ENCODE measurements at regions not wholly inside any gene's neighbourhood (a gene's known extent, or its start where the extent isn't known, plus 50 kb on each side); places are given as distances from the start of the nearest gene placed in this dataset.

DNA sequence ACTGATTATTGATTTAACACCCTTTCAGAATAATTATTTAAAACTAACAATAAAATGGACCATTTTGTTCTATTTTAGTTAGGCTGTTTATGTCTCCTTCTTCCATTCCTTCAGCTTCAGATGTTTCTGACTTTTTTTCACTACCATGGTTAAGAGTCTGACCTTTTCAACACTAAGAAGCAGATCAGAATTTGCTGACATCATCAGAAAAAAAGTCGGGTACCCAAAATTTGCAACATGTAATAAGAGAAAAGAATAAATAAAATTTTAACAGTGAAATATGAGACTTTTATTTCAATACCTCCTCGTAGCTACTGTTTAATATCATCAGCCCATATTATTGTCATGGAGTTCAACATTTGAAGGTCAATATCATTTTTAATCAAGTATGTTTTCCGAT, 1158.3 kb downstream of the RPIA start:
- TF ChIP-seq, protein P1, sequence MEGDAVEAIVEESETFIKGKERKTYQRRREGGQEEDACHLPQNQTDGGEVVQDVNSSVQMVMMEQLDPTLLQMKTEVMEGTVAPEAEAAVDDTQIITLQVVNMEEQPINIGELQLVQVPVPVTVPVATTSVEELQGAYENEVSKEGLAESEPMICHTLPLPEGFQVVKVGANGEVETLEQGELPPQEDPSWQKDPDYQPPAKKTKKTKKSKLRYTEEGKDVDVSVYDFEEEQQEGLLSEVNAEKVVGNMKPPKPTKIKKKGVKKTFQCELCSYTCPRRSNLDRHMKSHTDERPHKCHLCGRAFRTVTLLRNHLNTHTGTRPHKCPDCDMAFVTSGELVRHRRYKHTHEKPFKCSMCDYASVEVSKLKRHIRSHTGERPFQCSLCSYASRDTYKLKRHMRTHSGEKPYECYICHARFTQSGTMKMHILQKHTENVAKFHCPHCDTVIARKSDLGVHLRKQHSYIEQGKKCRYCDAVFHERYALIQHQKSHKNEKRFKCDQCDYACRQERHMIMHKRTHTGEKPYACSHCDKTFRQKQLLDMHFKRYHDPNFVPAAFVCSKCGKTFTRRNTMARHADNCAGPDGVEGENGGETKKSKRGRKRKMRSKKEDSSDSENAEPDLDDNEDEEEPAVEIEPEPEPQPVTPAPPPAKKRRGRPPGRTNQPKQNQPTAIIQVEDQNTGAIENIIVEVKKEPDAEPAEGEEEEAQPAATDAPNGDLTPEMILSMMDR (IDR thresholded peaks at IDR 0.05; ENCODE audit: low read length): no peak
- no peak for TF ChIP-seq EZH2 (IDR thresholded peaks at IDR 0.05; ENCODE audit: borderline replicate concordance, low read length)
